Mucosa of descending colon (tissue), 3 donors: ENCODE measurements at regions not wholly inside any gene's neighbourhood (a gene's known extent, or its start where the extent isn't known, plus 50 kb on each side); places are given as distances from the start of the nearest gene placed in this dataset.

Experiments used
- ATAC-seq: fragments of 200-7000 bp; cut with Tn5 transposase; one replicate; pipeline ENCODE4 v1.9.1; 2020; ENCODE audit warnings: mild to moderate bottlenecking, moderate library complexity
- DNase-seq, 3 donors: peaks; one replicate each; pipeline ENCODE4 v3.0.0-alpha.2; 2020
- H3K36me3 ChIP-seq: fragments of 200-600 bp; one replicate; pipeline ENCODE4 v1.8.0; 2021; ENCODE audit warnings: low read depth, mild to moderate bottlenecking
- H3K4me1 ChIP-seq: fragments of 200-600 bp; one replicate; pipeline ENCODE4 v1.8.0; 2021; ENCODE audit warnings: low read depth, mild to moderate bottlenecking
- H3K4me3 ChIP-seq: fragments of 200-600 bp; one replicate; pipeline ENCODE4 v1.8.0; 2021; ENCODE audit warnings: mild to moderate bottlenecking
- H3K9me3 ChIP-seq: fragments of 200-600 bp; one replicate; pipeline ENCODE4 v1.8.0; 2021; ENCODE audit warnings: mild to moderate bottlenecking
- CTCF ChIP-seq: fragments of 200-600 bp; IDR thresholded peaks from one replicate; pipeline ENCODE4 v1.8.0; 2022; ENCODE audit warnings: antibody characterized with exemption, mild to moderate bottlenecking
- intact Hi-C, 2 donors: fragments of 100-400 bp; cut with DNase I in 1 of 2; cut with micrococcal nuclease in 1 of 2; formaldehyde crosslinking; loops; one replicate each; pipeline versions ENCODE4 v1.11.0 to v1.11.1; 2022; cut with DNase I, micrococcal nuclease
- donor health status: DM: no; HTN: no; CAD: no; lungs with moderate emphysema.
- donor health status: DM: no; HTN: no; CAD: no.
- donor health status: DM: no; HTN: yes; CAD: no.

- ATAC-seq (no peak), DNase-seq (no peak)
- no peaks in the 10 kb centered on the region for H3K36me3 ChIP-seq
- no peak overlapping the region for H3K4me3 ChIP-seq
- TF ChIP-seq CTCF = no peak
- no peaks in the 10 kb centered on the region for H3K9me3 ChIP-seq
- intact Hi-C loops = no loop called here
- H3K4me1 ChIP-seq = no peaks in the 10 kb centered on the region
Observed at GRCh38 chr18:39620551-39621168, 2055.1 kb upstream of the CELF4 start.

DNA sequence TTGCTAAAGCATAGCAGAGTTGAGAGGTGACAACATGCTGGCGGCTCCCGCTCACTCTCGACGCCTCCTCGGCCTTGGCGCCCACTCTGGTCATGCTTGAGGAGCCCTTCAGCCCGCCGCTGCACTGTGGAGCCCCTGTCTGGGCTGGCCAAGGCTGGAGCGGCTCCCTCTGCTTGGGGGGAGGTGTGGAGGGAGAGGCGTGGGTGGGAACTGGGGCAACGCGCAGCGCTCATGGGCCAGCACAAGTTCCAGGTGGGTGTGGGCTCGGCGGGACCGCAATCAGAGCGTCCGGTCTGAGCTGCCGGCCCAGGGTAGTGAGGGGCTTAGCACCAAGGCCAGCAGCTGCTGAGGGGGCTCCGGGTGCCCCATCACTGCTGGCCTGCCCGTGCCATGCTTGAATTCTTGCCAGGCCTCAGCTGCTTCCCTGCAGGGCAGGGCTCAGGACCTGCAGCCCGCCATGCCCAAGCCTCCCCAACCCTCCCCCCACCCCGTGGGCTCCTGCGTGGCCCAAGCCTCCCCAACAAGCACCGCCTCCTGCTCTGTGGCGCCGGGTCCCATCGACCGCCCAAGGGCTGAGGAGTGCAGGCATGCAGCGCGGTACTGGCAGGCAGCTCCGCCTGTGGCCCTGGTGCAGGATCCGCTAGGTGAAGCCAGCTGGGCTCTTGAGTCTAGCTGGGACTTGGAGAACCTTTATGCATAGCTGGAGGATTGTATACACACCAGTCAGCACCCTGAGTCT lies 2052.8 kb upstream of the CELF4 start:
- intact Hi-C loops = no loop called here
- DNase-seq = peak in 1 of 3 donors; percentile 38

DNA sequence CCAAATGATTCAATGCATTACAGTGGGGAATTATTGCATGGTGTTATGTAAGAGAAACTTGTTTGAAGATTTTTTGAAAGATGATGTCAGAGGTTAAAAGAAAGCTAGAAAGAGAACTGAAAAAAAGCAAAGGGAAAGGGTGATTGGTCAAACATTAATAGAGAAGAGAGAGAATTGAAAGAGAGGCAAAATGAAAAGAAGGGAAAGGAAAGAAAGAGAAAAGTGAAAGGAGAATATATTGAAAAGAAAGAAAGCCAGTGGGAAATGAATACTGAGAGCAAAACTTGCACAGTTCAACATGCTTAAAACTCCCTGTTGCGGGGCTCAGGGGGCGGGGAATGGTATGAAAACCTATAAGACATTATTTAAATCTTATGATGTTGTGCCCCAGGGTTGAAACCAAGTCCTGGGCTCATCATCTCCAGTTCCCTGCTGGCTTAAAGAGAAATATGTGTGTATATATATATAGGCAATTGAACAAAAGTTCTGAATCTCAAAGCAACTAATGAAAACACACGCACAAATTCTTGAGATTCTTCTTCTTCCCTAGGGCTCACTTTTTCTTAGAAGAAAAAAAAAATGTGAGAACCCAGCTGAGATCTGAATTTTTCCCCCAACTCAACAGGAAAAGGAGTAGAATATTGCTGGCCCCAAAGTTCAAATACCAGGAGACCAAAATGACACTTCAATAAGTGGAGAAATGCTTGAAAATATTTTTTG lies 2045.9 kb upstream of the CELF4 start:
- H3K36me3 ChIP-seq = no peaks in the 10 kb centered on the region
- ATAC-seq = no peak
- DNase-seq = no peak
- H3K4me3 ChIP-seq = no peak overlapping the region
- no peak for TF ChIP-seq CTCF
- no peaks in the 10 kb centered on the region for H3K4me1 ChIP-seq
- intact Hi-C loops = no loop called here
- H3K9me3 ChIP-seq = no peaks in the 10 kb centered on the region

More for the DNA sequence above, 2052.8 kb upstream of the CELF4 start:
- H3K36me3 ChIP-seq = no peaks in the 10 kb centered on the region
- H3K4me1 ChIP-seq = no peaks in the 10 kb centered on the region
- ATAC-seq = no peak
- no peaks in the 10 kb centered on the region for H3K9me3 ChIP-seq
- TF ChIP-seq CTCF = no peak
- no peak overlapping the region for H3K4me3 ChIP-seq

DNA sequence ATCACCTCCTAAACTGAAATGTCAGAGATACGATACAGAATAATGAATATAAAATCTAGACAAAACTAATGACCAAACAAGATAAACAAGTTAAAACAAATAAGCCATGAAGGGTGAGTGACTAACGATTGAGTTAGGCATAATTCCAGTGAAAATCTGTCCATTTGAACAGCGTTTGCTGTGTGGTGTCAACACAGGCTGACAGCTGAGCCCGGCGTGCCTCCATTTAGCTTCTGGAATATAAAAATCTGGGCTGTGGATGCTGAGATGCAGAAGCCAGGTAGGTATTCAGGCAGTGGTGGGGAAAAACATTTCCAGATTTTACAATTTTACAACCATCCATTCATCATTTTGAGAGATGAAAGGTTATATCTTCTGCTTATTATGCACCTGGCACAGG lies 2041.4 kb upstream of the CELF4 start:
- no peaks in the 10 kb centered on the region for H3K36me3 ChIP-seq
- intact Hi-C loops = no loop called here
- TF ChIP-seq CTCF = no peak
- no peak overlapping the region for H3K4me3 ChIP-seq
- H3K9me3 ChIP-seq = no peaks in the 10 kb centered on the region
- DNase-seq = no peak
- no peaks in the 10 kb centered on the region for H3K4me1 ChIP-seq
- ATAC-seq = no peak

- no peaks in the 10 kb centered on the region for H3K9me3 ChIP-seq
- H3K4me1 ChIP-seq = no peaks in the 10 kb centered on the region
- DNase-seq (no peak), ATAC-seq (no peak)
- H3K36me3 ChIP-seq = no peaks in the 10 kb centered on the region
- no peak overlapping the region for H3K4me3 ChIP-seq
- intact Hi-C loops = no loop called here
- no peak for TF ChIP-seq CTCF
Observed at GRCh38 chr18:39604836-39605235, 2039.2 kb upstream of the CELF4 start.
